Endothelial cell of umbilical vein (primary cell): ENCODE measurements at regions not wholly inside any gene's neighbourhood (a gene's known extent, or its start where the extent isn't known, plus 50 kb on each side); places are given as distances from the start of the nearest gene placed in this dataset.

ENCODE experiments used
- BruUV-seq: library from RNA; stranded (reverse); fragments of 400-500 nt; replicated peaks from 2 replicates; lab custom pipeline; 2021; lab: Mats Ljungman, UMichigan
- CTCF ChIA-PET: fragments of 300-600, 350-600 bp; sonication (Branson Sonifier 250); formaldehyde crosslinking; loops from one replicate; lab custom pipeline; 2021; ENCODE audit warnings: antibody characterized with exemption, inconsistent platforms; lab: Charles Lee
- POLR2A ChIA-PET: fragments of 300-600, 350-600 bp; sonication (Branson Sonifier 250); formaldehyde crosslinking; loops from one replicate; lab custom pipeline; 2021; ENCODE audit warnings: antibody characterized with exemption, inconsistent platforms; lab: Charles Lee
- DNase-seq: peaks from one replicate; pipeline ENCODE4 v3.0.0-alpha.2; 2011; ENCODE audit warnings: low read depth, low spot score
- FAIRE-seq: peaks from 2 replicates; lab custom pipeline; 2011; peaks lifted over from hg19 to GRCh38; lab: Jason Lieb, UNC
- H2AFZ ChIP-seq: 2 replicates; pipeline ENCODE4 v1.6.0; 2012; ENCODE audit warnings: low read depth, low read length, control low read depth, inconsistent platforms
- H3K27ac ChIP-seq: 2 replicates; pipeline ENCODE4 v1.5.1; 2011; ENCODE audit warnings: low read depth, mild to moderate bottlenecking, control low read depth, low read length, moderate library complexity; ENCODE audit not compliant: insufficient read depth
- H3K27me3 ChIP-seq, 2 experiments: 2 replicates each; pipeline versions ENCODE4 v1.6.0 to v1.6.1; 2011; ENCODE audit warnings: low read length in 2 of 2, mixed read lengths in 1 of 2; ENCODE audit not compliant: control insufficient read depth in 2 of 2, insufficient read depth in 2 of 2
- H3K36me3 ChIP-seq, 2 experiments: 2 replicates in 1 of 2; 3 replicates in 1 of 2; pipeline ENCODE4 v1.5.1; 2011; ENCODE audit warnings: low read length in 2 of 2, mild to moderate bottlenecking in 1 of 2, moderate library complexity in 1 of 2; ENCODE audit not compliant: control insufficient read depth in 2 of 2, insufficient read depth in 2 of 2; ENCODE audit errors: extremely low read depth in 1 of 2
- H3K4me1 ChIP-seq: 3 replicates; pipeline ENCODE4 v1.5.1; 2011; ENCODE audit warnings: mild to moderate bottlenecking, low read length; ENCODE audit not compliant: control insufficient read depth, insufficient read depth; ENCODE audit errors: extremely low read depth
- H3K4me2 ChIP-seq: 2 replicates; pipeline ENCODE4 v1.6.1; 2011; ENCODE audit warnings: low read length, control low read depth, mixed read lengths; ENCODE audit not compliant: insufficient read depth
- H3K4me3 ChIP-seq, 3 experiments: fragments of 200-600 bp in 1 of 3; sonication (generic), shearing (Covaris generic) in 1 of 3; replicated peaks in 1 of 3; 2 replicates each; pipeline ENCODE4 v1.5.1; 2011 to 2016; ENCODE audit warnings: control low read depth in 3 of 3, low read length in 3 of 3, mild to moderate bottlenecking in 2 of 3, inconsistent platforms in 1 of 3, low read depth in 1 of 3, moderate library complexity in 1 of 3; ENCODE audit not compliant: insufficient read depth in 1 of 3
- H3K79me2 ChIP-seq: 2 replicates; pipeline ENCODE4 v1.6.0; 2012; ENCODE audit warnings: low read length, inconsistent platforms; ENCODE audit not compliant: control insufficient read depth, insufficient read depth
- H3K9ac ChIP-seq: replicated peaks from 2 replicates; pipeline ENCODE3; 2011; ENCODE audit warnings: low read length, control low read depth; ENCODE audit not compliant: insufficient read depth; ENCODE audit errors: extremely low read depth
- H3K9me1 ChIP-seq: replicated peaks from 3 replicates; pipeline ENCODE4 v1.6.0; 2011; ENCODE audit warnings: mild to moderate bottlenecking, low read length; ENCODE audit not compliant: control insufficient read depth, insufficient read depth; ENCODE audit errors: extremely low read depth
- H3K9me3 ChIP-seq: replicated peaks from 2 replicates; pipeline ENCODE4 v1.5.1; 2012; ENCODE audit warnings: low read length, inconsistent platforms; ENCODE audit not compliant: control insufficient read depth, insufficient read depth
- H4K20me1 ChIP-seq: replicated peaks from 2 replicates; pipeline ENCODE3; 2011; ENCODE audit warnings: mild to moderate bottlenecking, low read length; ENCODE audit not compliant: control insufficient read depth, insufficient read depth; ENCODE audit errors: extremely low read depth
- CTCF ChIP-seq, 2 donors: IDR thresholded peaks; 1 replicate in 1 of 2; 2 replicates in 1 of 2; pipeline ENCODE4 v1.5.1; 2011; ENCODE audit warnings: low read length in 2 of 2, mild to moderate bottlenecking in 2 of 2, moderate library complexity in 2 of 2, control low read depth in 1 of 2, inconsistent platforms in 1 of 2, low read depth in 1 of 2; ENCODE audit not compliant: insufficient read depth in 1 of 2; ENCODE audit errors: extremely low read depth in 1 of 2
- EZH2 ChIP-seq: IDR thresholded peaks from 2 replicates; pipeline ENCODE4 v1.6.1; 2012; ENCODE audit warnings: borderline replicate concordance, low read depth, mild to moderate bottlenecking, moderate library complexity, low read length, inconsistent platforms; ENCODE audit not compliant: severe bottlenecking
- FOS ChIP-seq: IDR thresholded peaks from 2 replicates; pipeline ENCODE4 v1.6.1; 2011; ENCODE audit warnings: mild to moderate bottlenecking, low read length, moderate library complexity, borderline replicate concordance; ENCODE audit not compliant: insufficient read depth
- GATA2 ChIP-seq: IDR thresholded peaks from 2 replicates; pipeline ENCODE4 v1.7.0; 2011; ENCODE audit warnings: low read depth, mild to moderate bottlenecking, moderate library complexity, mixed read lengths, low read length; ENCODE audit not compliant: insufficient read length, insufficient read depth
- JUN ChIP-seq: IDR thresholded peaks from 2 replicates; pipeline ENCODE4 v1.6.1; 2011; ENCODE audit warnings: borderline replicate concordance, low read depth; ENCODE audit not compliant: insufficient read length, insufficient read depth
- MAX ChIP-seq: IDR thresholded peaks from 2 replicates; pipeline ENCODE4 v1.6.1; 2011; ENCODE audit not compliant: insufficient read depth, insufficient read length
- MYC ChIP-seq: IDR thresholded peaks from one replicate; pipeline ENCODE4 v1.6.1; 2011; ENCODE audit warnings: mild to moderate bottlenecking, low read depth, low read length
- POLR2A ChIP-seq: IDR thresholded peaks from 2 replicates; pipeline ENCODE4 v1.6.1; 2012; ENCODE audit warnings: low read depth, mild to moderate bottlenecking, control low read depth, low read length
- POLR2AphosphoS5 ChIP-seq: IDR thresholded peaks from 2 replicates; pipeline ENCODE4 v1.6.1; 2012; ENCODE audit warnings: low read depth, mild to moderate bottlenecking, control low read depth, low read length, moderate library complexity; ENCODE audit not compliant: insufficient read depth
- dilution Hi-C: fragments of 300-500 bp; cut with MboI; formaldehyde crosslinking; loops from one replicate; pipeline ENCODE4 v1.15.0; 2019; ENCODE audit warnings: low sequenced_read_pairs; ENCODE audit not compliant: extremely low pct_ligation_motif_present
- intact Hi-C: fragments of 100-400 bp; cut with micrococcal nuclease; formaldehyde crosslinking; loops from one replicate; pipeline ENCODE4 v1.10.0; 2022

GRCh38 chr9:82882138-82882537 lies 180.8 kb downstream of the RASEF start:
- no peaks in the 10 kb centered on the region for H3K79me2 ChIP-seq
- ChIA-PET CTCF (no interaction called here), POLR2A (no interaction called here)
- FAIRE-seq: no peak
- no peaks in the 10 kb centered on the region for H3K27me3 ChIP-seq
- intact Hi-C loops (loop anchor here (1.0 to 10.0 kb wide), 3 partner anchors 53 to 1297 kb away; partner anchors contain the start of gene TLE1), dilution Hi-C loops (no loop called here)
- no peak overlapping the region for H2AFZ ChIP-seq
- peak; percentile 24 for DNase-seq
- peaks cover 24% of the 10 kb centered on the region for H3K4me1 ChIP-seq
- H3K4me3 ChIP-seq: no peak overlapping the region
- BruUV-seq: no TSS peak
- TF ChIP-seq POLR2AphosphoS5: no peak
- no peak for TF ChIP-seq FOS
- TF ChIP-seq CTCF (IDR thresholded peaks at IDR 0.05; ENCODE audit: extremely low read depth in 1 of 2, insufficient read depth in 1 of 2, low read depth in 1 of 2, low read length in 2 of 2): no peak
- no peak for TF ChIP-seq GATA2
- no peak for TF ChIP-seq EZH2
- TF ChIP-seq MAX: no peak
- no peak for TF ChIP-seq MYC
- TF ChIP-seq JUN: no peak
- TF ChIP-seq POLR2A: no peak
- peak overlapping the region; percentile 21 for H3K9ac ChIP-seq
- no peaks in the 10 kb centered on the region for H3K9me3 ChIP-seq
- peak overlapping the region; percentile 64 for H3K27ac ChIP-seq
- H3K9me1 ChIP-seq: no peaks in the 10 kb centered on the region
- peak overlapping the region; percentile 57 for H3K4me2 ChIP-seq
- H3K36me3 ChIP-seq: no peaks in the 10 kb centered on the region
- no peaks in the 10 kb centered on the region for H4K20me1 ChIP-seq
